Caco-2 (cell line): ENCODE measurements at regions not wholly inside any gene's neighbourhood (a gene's known extent, or its start where the extent isn't known, plus 50 kb on each side); places are given as distances from the start of the nearest gene placed in this dataset.

Experiments
- BruUV-seq: library from RNA; stranded (reverse); fragments of 400-500 nt; replicated peaks from 2 replicates; lab custom pipeline; 2021; lab: Mats Ljungman, UMichigan
- CTCF ChIA-PET: fragments of 300-600 bp; sonication (Branson Sonifier 250); formaldehyde crosslinking; loops from one replicate; lab custom pipeline; 2022; ENCODE audit warnings: antibody characterized with exemption; lab: Charles Lee
- POLR2A ChIA-PET: fragments of 300-600 bp; sonication (Branson Sonifier 250); formaldehyde crosslinking; loops from one replicate; lab custom pipeline; 2022; ENCODE audit warnings: antibody characterized with exemption; lab: Charles Lee
- DNase-seq, 2 experiments: peaks; one replicate each; pipeline versions ENCODE4 v3.0.0 to v3.0.0-alpha.2; 2020 to 2022
- H3K27me3 ChIP-seq: replicated peaks from 2 replicates; pipeline ENCODE4 v1.6.0; 2011; ENCODE audit warnings: low read length; ENCODE audit not compliant: control insufficient read depth, insufficient read depth
- H3K36me3 ChIP-seq: 2 replicates; pipeline ENCODE4 v1.5.1; 2011; ENCODE audit warnings: low read length; ENCODE audit not compliant: control insufficient read depth, insufficient read depth
- H3K4me1 ChIP-seq: fragments of 250-450 bp; sonication (Bioruptor Pico); 2 replicates; pipeline ENCODE4 v1.5.1; 2020; ENCODE audit warnings: mild to moderate bottlenecking
- H3K4me3 ChIP-seq: 2 replicates; pipeline ENCODE4 v1.5.1; 2011; ENCODE audit warnings: low read depth, mild to moderate bottlenecking, control low read depth, low read length
- H3K9me3 ChIP-seq: fragments of 250-450 bp; sonication (Bioruptor Pico); 2 replicates; pipeline ENCODE4 v1.5.1; 2020; ENCODE audit warnings: mild to moderate bottlenecking, moderate library complexity
- H3K27ac Mint-ChIP-seq: one replicate; pipeline ENCODE4 v1.8.0; 2022; ENCODE audit warnings: mixed read lengths; ENCODE audit not compliant: unreplicated experiment
- H3K27me3 Mint-ChIP-seq: one replicate; pipeline ENCODE4 v1.8.0; 2022; ENCODE audit warnings: mixed read lengths; ENCODE audit not compliant: insufficient read depth, unreplicated experiment
- H3K36me3 Mint-ChIP-seq: one replicate; pipeline ENCODE4 v1.8.0; 2022; ENCODE audit warnings: mild to moderate bottlenecking, mixed read lengths; ENCODE audit not compliant: insufficient read depth, unreplicated experiment
- H3K4me1 Mint-ChIP-seq: one replicate; pipeline ENCODE4 v1.8.0; 2022; ENCODE audit warnings: low read depth, mixed read lengths; ENCODE audit not compliant: unreplicated experiment
- H3K4me3 Mint-ChIP-seq: one replicate; pipeline ENCODE4 v1.8.0; 2022; ENCODE audit warnings: mild to moderate bottlenecking, moderate library complexity, mixed read lengths; ENCODE audit not compliant: unreplicated experiment
- H3K9me3 Mint-ChIP-seq: one replicate; pipeline ENCODE4 v1.8.0; 2022; ENCODE audit warnings: mixed read lengths; ENCODE audit not compliant: unreplicated experiment
- CTCF ChIP-seq, 2 experiments: fragments of 200-600 bp in 1 of 2; IDR thresholded peaks; 1 replicate in 1 of 2; 2 replicates in 1 of 2; pipeline versions ENCODE4 v1.5.1 to v1.8.0; 2011 to 2022; ENCODE audit warnings: antibody characterized with exemption in 1 of 2, control low read depth in 1 of 2, inconsistent platforms in 1 of 2, low read depth in 1 of 2, low read length in 1 of 2, mild to moderate bottlenecking in 1 of 2, moderate library complexity in 1 of 2; ENCODE audit not compliant: insufficient read depth in 1 of 2, severe bottlenecking in 1 of 2, unreplicated experiment in 1 of 2
- intact Hi-C: fragments of 100-400 bp; cut with micrococcal nuclease; formaldehyde crosslinking; loops from one replicate; pipeline ENCODE4 v1.10.0; 2022; ENCODE audit not compliant: unreplicated experiment

GRCh38 chr2:145026456-145027455 lies 506.8 kb upstream of the ZEB2 start:
- DNase-seq: no peak
- no peak overlapping the region for H3K4me3 ChIP-seq
- H3K27ac Mint-ChIP-seq: no peak overlapping the region

GRCh38 chr2:145025382-145025781 lies 505.5 kb upstream of the ZEB2 start:
- Mint-ChIP-seq H3K36me3 (no peaks in the 10 kb centered on the region), H3K9me3 (no peaks in the 10 kb centered on the region), H3K4me3 (no peak overlapping the region), H3K4me1 (no peaks in the 10 kb centered on the region), H3K27ac (no peak overlapping the region), H3K27me3 (no peaks in the 10 kb centered on the region)
- Histone ChIP-seq H3K4me1 (no peaks in the 10 kb centered on the region), H3K36me3 (no peaks in the 10 kb centered on the region), H3K9me3 (no peaks in the 10 kb centered on the region), H3K4me3 (no peak overlapping the region), H3K27me3 (no peaks in the 10 kb centered on the region)
- DNase-seq: no peak
- ChIA-PET CTCF (no interaction called here), POLR2A (no interaction called here)
- intact Hi-C loops: no loop called here
- no TSS peak for BruUV-seq
- TF ChIP-seq CTCF (IDR thresholded peaks at IDR 0.05; ENCODE audit: insufficient read depth in 1 of 2, low read depth in 1 of 2, low read length in 1 of 2, severe bottlenecking in 1 of 2, unreplicated experiment in 1 of 2): no peak

More at GRCh38 chr2:145026456-145027455, 506.8 kb upstream of the ZEB2 start:
- no peaks in the 10 kb centered on the region for H3K9me3 Mint-ChIP-seq
- no TSS peak for BruUV-seq
- H3K4me1 Mint-ChIP-seq: no peaks in the 10 kb centered on the region
- CTCF ChIA-PET: no interaction called here
- no peaks in the 10 kb centered on the region for H3K36me3 ChIP-seq
- intact Hi-C loops: no loop called here
- H3K27me3 Mint-ChIP-seq: no peaks in the 10 kb centered on the region
- H3K4me1 ChIP-seq: no peaks in the 10 kb centered on the region
- POLR2A ChIA-PET: no interaction called here
- TF ChIP-seq CTCF (IDR thresholded peaks at IDR 0.05; ENCODE audit: insufficient read depth in 1 of 2, low read depth in 1 of 2, low read length in 1 of 2, severe bottlenecking in 1 of 2, unreplicated experiment in 1 of 2): no peak
- no peaks in the 10 kb centered on the region for H3K27me3 ChIP-seq
- H3K4me3 Mint-ChIP-seq: no peak overlapping the region
- no peaks in the 10 kb centered on the region for H3K36me3 Mint-ChIP-seq
- H3K9me3 ChIP-seq: no peaks in the 10 kb centered on the region

GRCh38 chr2:145023334-145023934 lies 503.5 kb upstream of the ZEB2 start:
- H3K4me1 Mint-ChIP-seq: no peaks in the 10 kb centered on the region
- no peaks in the 10 kb centered on the region for H3K36me3 Mint-ChIP-seq
- no peak for TF ChIP-seq CTCF (IDR thresholded peaks at IDR 0.05; ENCODE audit: insufficient read depth in 1 of 2, low read depth in 1 of 2, low read length in 1 of 2, severe bottlenecking in 1 of 2, unreplicated experiment in 1 of 2)
- H3K4me3 Mint-ChIP-seq: no peak overlapping the region
- no TSS peak for BruUV-seq
- H3K36me3 ChIP-seq: no peaks in the 10 kb centered on the region
- POLR2A ChIA-PET: no interaction called here
- H3K4me3 ChIP-seq: no peak overlapping the region
- no peaks in the 10 kb centered on the region for H3K9me3 Mint-ChIP-seq
- H3K27me3 Mint-ChIP-seq: no peaks in the 10 kb centered on the region
- no peaks in the 10 kb centered on the region for H3K9me3 ChIP-seq
- intact Hi-C loops: no loop called here
- H3K4me1 ChIP-seq: no peaks in the 10 kb centered on the region
- DNase-seq: no peak
- H3K27ac Mint-ChIP-seq: no peak overlapping the region
- no peaks in the 10 kb centered on the region for H3K27me3 ChIP-seq
- CTCF ChIA-PET: no interaction called here
